Right lobe of liver (tissue), 6 donors: ENCODE measurements at regions not wholly inside any gene's neighbourhood (a gene's known extent, or its start where the extent isn't known, plus 50 kb on each side); places are given as distances from the start of the nearest gene placed in this dataset.
"Not testable (repeated sequence)": the region's sequence is repeated elsewhere in the genome, so short reads cannot be mapped to it uniquely, and the experiment has no call there.

Experiments used
- ATAC-seq, 4 donors: fragments of 200-7000 bp; cut with Tn5 transposase; one replicate each; pipeline ENCODE4 v1.9.1; 2020; ENCODE audit warnings: mild to moderate bottlenecking in 4 of 4, moderate library complexity in 4 of 4
- DNase-seq, 3 donors: peaks; one replicate each; pipeline ENCODE4 v3.0.0-alpha.2; 2020
- H3K27ac ChIP-seq, 3 donors: fragments of 200-600 bp; one replicate each; pipeline ENCODE4 v1.8.0; 2022
- H3K27me3 ChIP-seq, 2 donors: fragments of 200-600 bp; one replicate each; pipeline ENCODE4 v1.8.0; 2022
- H3K36me3 ChIP-seq, 4 donors: fragments of 200-600 bp; sonication (generic) in 1 of 4; one replicate each; pipeline versions ENCODE4 v1.5.1 to v1.8.0; 2017 to 2022; ENCODE audit warnings: control low read depth in 1 of 4
- H3K4me1 ChIP-seq, 4 donors: fragments of 200-600 bp; sonication (generic) in 1 of 4; one replicate each; pipeline versions ENCODE4 v1.5.1 to v1.8.0; 2017 to 2022; ENCODE audit warnings: control low read depth in 1 of 4
- H3K4me3 ChIP-seq, 3 donors: fragments of 200-600 bp; one replicate each; pipeline ENCODE4 v1.8.0; 2022
- H3K9me3 ChIP-seq, 4 donors: fragments of 200-600 bp; sonication (generic) in 1 of 4; one replicate each; pipeline versions ENCODE4 v1.5.1 to v1.8.0; 2017 to 2022; ENCODE audit warnings: control low read depth in 1 of 4
- CTCF ChIP-seq, 4 donors: fragments of 200-600 bp in 3 of 4; fragments of 450-650 bp in 1 of 4; IDR thresholded peaks; one replicate each; pipeline versions ENCODE4 v1.5.1 to v1.8.0; 2016 to 2022; ENCODE audit warnings: antibody characterized with exemption in 4 of 4, mild to moderate bottlenecking in 2 of 4
- POLR2A ChIP-seq: fragments of 450-650 bp; IDR thresholded peaks from one replicate; pipeline ENCODE4 v1.6.1; 2017; ENCODE audit warnings: antibody characterized with exemption, mild to moderate bottlenecking
- WGBS: methylation state at CpG from one replicate; pipeline ENCODE4 v1.1.6; 2018; ENCODE audit warnings: low coverage, low lambda C conversion rate; ENCODE audit not compliant: insufficient coverage; ENCODE audit errors: missing lambda C conversion rate; 5-methylcytosine and 5-hydroxymethylcytosine counted together
- intact Hi-C, 2 donors: fragments of 100-400 bp; cut with DNase I; formaldehyde crosslinking; loops; one replicate each; pipeline versions ENCODE4 v1.11.2 to v1.14.1; 2022
- donor health status: DM: no; HTN: yes; CAD: no.
- donor health status: DM: no; HTN: no; CAD: no.
- donor health status: DM: no; HTN: no; CAD: no.
- donor health status: DM: no; HTN: yes; CAD: no.
- donor health status: DM: no; HTN: yes; CAD: no.

- H3K4me1 ChIP-seq: no peaks in the 10 kb centered on the region
- H3K27ac ChIP-seq: no peak overlapping the region
- no peak for ATAC-seq
- no peaks in the 10 kb centered on the region for H3K27me3 ChIP-seq
- H3K36me3 ChIP-seq: no peaks in the 10 kb centered on the region
- no peak for DNase-seq
- intact Hi-C loops: no loop called here
- no peak overlapping the region for H3K4me3 ChIP-seq
- TF ChIP-seq POLR2A (no peak), CTCF (IDR thresholded peaks at IDR 0.05) (no peak)
- no peaks in the 10 kb centered on the region for H3K9me3 ChIP-seq
- 98% methylated on average over 3 of the region's 3 CpGs for WGBS
Measured at GRCh38 chr1:221858818-221859611, 117.1 kb upstream of the DUSP10 start.

GRCh38 chr1:221857094-221857444, 115.2 kb upstream of the DUSP10 start:
- H3K36me3 ChIP-seq, H3K4me1 ChIP-seq, H3K4me3 ChIP-seq, DNase-seq, H3K27me3 ChIP-seq, intact Hi-C loops, H3K27ac ChIP-seq, H3K9me3 ChIP-seq: not testable (repeated sequence)
- WGBS: 46% methylated on average over 3 of the region's 4 CpGs
- peak in 1 of 4 donors; percentile 56 for ATAC-seq

GRCh38 chr1:221856228-221857093, 114.6 kb upstream of the DUSP10 start:
- DNase-seq: no peak
- intact Hi-C loops: no loop called here
- no peaks in the 10 kb centered on the region for H3K9me3 ChIP-seq
- 67% methylated on average over 3 of the region's 3 CpGs for WGBS
- H3K27ac ChIP-seq: no peak overlapping the region
- H3K4me3 ChIP-seq: no peak overlapping the region
- H3K4me1 ChIP-seq: no peaks in the 10 kb centered on the region
- no peak for ATAC-seq
- H3K27me3 ChIP-seq: no peaks in the 10 kb centered on the region
- no peak for TF ChIP-seq POLR2A
- no peaks in the 10 kb centered on the region for H3K36me3 ChIP-seq

- Histone ChIP-seq H3K27ac (no peak overlapping the region), H3K36me3 (no peaks in the 10 kb centered on the region), H3K27me3 (no peaks in the 10 kb centered on the region), H3K9me3 (no peaks in the 10 kb centered on the region), H3K4me3 (no peak overlapping the region), H3K4me1 (no peaks in the 10 kb centered on the region)
- no peak for DNase-seq
- WGBS: 100% methylated on average over 2 of the region's 2 CpGs
- TF ChIP-seq POLR2A (no peak), CTCF (IDR thresholded peaks at IDR 0.05) (no peak)
- intact Hi-C loops: no loop called here
- ATAC-seq: no peak
Measured at GRCh38 chr1:221855156-221855555, 113.3 kb upstream of the DUSP10 start.

GRCh38 chr1:221851336-221851735, 109.4 kb upstream of the DUSP10 start:
- Histone ChIP-seq H3K27me3 (no peaks in the 10 kb centered on the region), H3K27ac (no peak overlapping the region), H3K4me3 (no peak overlapping the region), H3K36me3 (no peaks in the 10 kb centered on the region), H3K4me1 (no peaks in the 10 kb centered on the region), H3K9me3 (no peaks in the 10 kb centered on the region)
- intact Hi-C loops: no loop called here
- TF ChIP-seq CTCF (IDR thresholded peaks at IDR 0.05): no peak
- TF ChIP-seq POLR2A: no peak
- DNase-seq (no peak), ATAC-seq (no peak)
